H1 (cell line): ENCODE measurements at regions not wholly inside any gene's neighbourhood (a gene's known extent, or its start where the extent isn't known, plus 50 kb on each side); places are given as distances from the start of the nearest gene placed in this dataset.

Source experiments
- ATF2 ChIP-seq: IDR thresholded peaks from 2 replicates; pipeline ENCODE4 v1.6.1; 2012; ENCODE audit warnings: low read length, inconsistent platforms
- ATF3 ChIP-seq: IDR thresholded peaks from 2 replicates; pipeline ENCODE4 v1.6.1; 2011; ENCODE audit warnings: low read depth, mild to moderate bottlenecking, low read length; ENCODE audit not compliant: insufficient read depth
- BACH1 ChIP-seq: IDR thresholded peaks from 2 replicates; pipeline ENCODE4 v1.6.1; 2012; ENCODE audit warnings: low read length, improper control_type of control experiment
- CBX5 ChIP-seq: fragments of 300-800, 300-1000 bp; sonication (generic); IDR thresholded peaks from 2 replicates; pipeline ENCODE4 v1.7.1; 2016; ENCODE audit warnings: antibody characterized with exemption, low read length, low read depth
- CHD1 ChIP-seq: IDR thresholded peaks from 2 replicates; pipeline ENCODE4 v1.6.1; 2012; ENCODE audit warnings: low read depth, low read length, improper control_type of control experiment
- CTBP2 ChIP-seq: IDR thresholded peaks from 2 replicates; pipeline ENCODE4 v1.7.0; 2011; ENCODE audit warnings: borderline replicate concordance, mild to moderate bottlenecking, moderate library complexity, mixed read lengths, low read length; ENCODE audit not compliant: insufficient read depth, insufficient read length
- E2F6 ChIP-seq: IDR thresholded peaks from 2 replicates; pipeline ENCODE4 v1.6.1; 2012; ENCODE audit warnings: inconsistent platforms
- EP300 ChIP-seq, 2 experiments: IDR thresholded peaks; 1 replicate in 1 of 2; 2 replicates in 1 of 2; pipeline ENCODE4 v1.6.1; 2011 to 2012; ENCODE audit warnings: low read depth in 2 of 2, low read length in 2 of 2, mild to moderate bottlenecking in 2 of 2, borderline replicate concordance in 1 of 2, inconsistent platforms in 1 of 2, moderate library complexity in 1 of 2
- FOSL1 ChIP-seq: IDR thresholded peaks from 2 replicates; pipeline ENCODE4 v1.6.1; 2011; ENCODE audit warnings: mild to moderate bottlenecking, low read depth, low read length, moderate library complexity; ENCODE audit not compliant: insufficient read depth
- GABPA ChIP-seq: IDR thresholded peaks from 2 replicates; pipeline ENCODE4 v1.6.1; 2011; ENCODE audit warnings: mild to moderate bottlenecking, low read length, moderate library complexity, borderline replicate concordance; ENCODE audit not compliant: insufficient read depth
- HDAC6 ChIP-seq: IDR thresholded peaks from one replicate; pipeline ENCODE4 v1.7.1; 2012; ENCODE audit warnings: low read depth, mild to moderate bottlenecking, inconsistent platforms, low read length, moderate library complexity
- KDM1A ChIP-seq: fragments of 200-600, 300-600 bp; sonication (generic); IDR thresholded peaks from 2 replicates; pipeline ENCODE4 v1.7.1; 2016; ENCODE audit warnings: mild to moderate bottlenecking, low read length, borderline replicate concordance
- NANOG ChIP-seq: IDR thresholded peaks from 2 replicates; pipeline ENCODE4 v1.6.1; 2011; ENCODE audit warnings: low read length, low read depth, mild to moderate bottlenecking, inconsistent platforms; ENCODE audit not compliant: insufficient read depth, poor library complexity, severe bottlenecking
- NRF1 ChIP-seq: IDR thresholded peaks from 2 replicates; pipeline ENCODE4 v1.6.1; 2011; ENCODE audit warnings: mild to moderate bottlenecking, low read depth, low read length, improper control_type of control experiment
- POLR2AphosphoS5 ChIP-seq: IDR thresholded peaks from 2 replicates; pipeline ENCODE4 v1.6.1; 2011; ENCODE audit warnings: low read depth, low read length
- RBBP5 ChIP-seq: IDR thresholded peaks from 2 replicates; pipeline ENCODE4 v1.7.1; 2012; ENCODE audit warnings: low read depth, mild to moderate bottlenecking, inconsistent platforms, low read length, moderate library complexity, borderline replicate concordance
- RFX5 ChIP-seq: IDR thresholded peaks from 2 replicates; pipeline ENCODE4 v1.6.1; 2011; ENCODE audit warnings: low read depth, low read length, improper control_type of control experiment, borderline replicate concordance
- RXRA ChIP-seq: IDR thresholded peaks from 2 replicates; pipeline ENCODE4 v1.6.1; 2011; ENCODE audit warnings: low read depth, mild to moderate bottlenecking, low read length, moderate library complexity; ENCODE audit not compliant: insufficient read depth
- SP1 ChIP-seq: IDR thresholded peaks from 2 replicates; pipeline ENCODE4 v1.6.1; 2011; ENCODE audit warnings: low read depth, low read length
- SUZ12 ChIP-seq: fragments of 200-600 bp; sonication (generic); IDR thresholded peaks from 2 replicates; pipeline ENCODE4 v1.6.1; 2012; ENCODE audit warnings: mild to moderate bottlenecking, inconsistent platforms, low read length, moderate library complexity, mixed read lengths
- TCF12 ChIP-seq: IDR thresholded peaks from 2 replicates; pipeline ENCODE4 v1.6.1; 2011; ENCODE audit warnings: low read depth, mild to moderate bottlenecking, low read length
- USF2 ChIP-seq: IDR thresholded peaks from 2 replicates; pipeline ENCODE4 v1.6.1; 2011; ENCODE audit warnings: low read length, improper control_type of control experiment

- TF ChIP-seq HDAC6, result no peak
- no peak for TF ChIP-seq FOSL1
- peak; percentile 52 for TF ChIP-seq E2F6
- no peak for TF ChIP-seq ATF3
- no peak for TF ChIP-seq ATF2
- TF ChIP-seq NRF1, result no peak
- no peak for TF ChIP-seq RBBP5
- TF ChIP-seq CBX5, result no peak
- no peak for TF ChIP-seq GABPA
- TF ChIP-seq POLR2AphosphoS5, result peak; percentile 61
- no peak for TF ChIP-seq CTBP2
- 0 out of 2 replicates have a peak, but pooled peaks have one; percentile 37 for TF ChIP-seq RXRA
- TF ChIP-seq CHD1, result no peak
- no peak; a peak in 1 of 3 replicates for TF ChIP-seq EP300 (IDR thresholded peaks at IDR 0.05; ENCODE audit: borderline replicate concordance in 1 of 2, low read depth in 2 of 2, low read length in 2 of 2)
- no peak for TF ChIP-seq RFX5
- no peak for TF ChIP-seq KDM1A
- no peak for TF ChIP-seq BACH1
- TF ChIP-seq NANOG, result peak; percentile 76
- TF ChIP-seq USF2, result no peak
- no peak for TF ChIP-seq SP1
- TF ChIP-seq SUZ12, result no peak
- TF ChIP-seq TCF12, result no peak; the same call in 1 of the 2 replicates
Observed at GRCh38 chr16:51630076-51630475, 479.0 kb upstream of the SALL1 start (continued).
